Frontal cortex (tissue), 3 donors: ENCODE measurements at regions not wholly inside any gene's neighbourhood (a gene's known extent, or its start where the extent isn't known, plus 50 kb on each side); places are given as distances from the start of the nearest gene placed in this dataset.

ENCODE experiments used
- DNase-seq, 2 donors: peaks; one replicate each; pipeline ENCODE4 v3.0.0; 2012; ENCODE audit warnings: low spot score in 2 of 2
- FAIRE-seq: peaks from 2 replicates; lab custom pipeline; 2012; peaks lifted over from hg19 to GRCh38; lab: Jason Lieb, UNC
- donor health status: control.
- donor health status: control.
- donor health status: control.

DNA sequence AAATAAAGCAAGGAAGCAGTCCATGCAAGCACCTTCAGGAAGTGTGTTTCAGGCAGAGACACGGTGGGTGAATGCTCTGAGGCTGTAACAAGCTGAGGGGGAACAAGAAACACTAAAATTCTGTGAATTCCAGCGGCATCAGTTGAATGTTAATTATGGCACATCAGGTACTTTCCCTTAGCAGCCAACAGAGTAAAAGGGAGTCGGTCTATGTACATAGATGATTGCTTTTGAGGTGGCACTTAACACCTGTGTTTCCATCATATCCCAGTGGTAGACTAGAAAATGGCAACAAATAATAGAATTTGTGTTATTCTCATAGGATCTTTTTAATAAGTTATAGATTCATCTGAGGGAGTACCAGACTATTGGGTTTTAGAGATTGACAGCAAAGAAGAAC lies 481.0 kb upstream of the KLF6 start:
- no peak for DNase-seq

GRCh38 chr10:4264209-4264865 lies 479.3 kb upstream of the KLF6 start:
- DNase-seq (no peak), FAIRE-seq (no peak)

More for the DNA sequence above, 481.0 kb upstream of the KLF6 start:
- FAIRE-seq = no peak

- FAIRE-seq (no peak), DNase-seq (no peak)
Measured at GRCh38 chr10:4263601-4263921, 478.6 kb upstream of the KLF6 start.

DNA sequence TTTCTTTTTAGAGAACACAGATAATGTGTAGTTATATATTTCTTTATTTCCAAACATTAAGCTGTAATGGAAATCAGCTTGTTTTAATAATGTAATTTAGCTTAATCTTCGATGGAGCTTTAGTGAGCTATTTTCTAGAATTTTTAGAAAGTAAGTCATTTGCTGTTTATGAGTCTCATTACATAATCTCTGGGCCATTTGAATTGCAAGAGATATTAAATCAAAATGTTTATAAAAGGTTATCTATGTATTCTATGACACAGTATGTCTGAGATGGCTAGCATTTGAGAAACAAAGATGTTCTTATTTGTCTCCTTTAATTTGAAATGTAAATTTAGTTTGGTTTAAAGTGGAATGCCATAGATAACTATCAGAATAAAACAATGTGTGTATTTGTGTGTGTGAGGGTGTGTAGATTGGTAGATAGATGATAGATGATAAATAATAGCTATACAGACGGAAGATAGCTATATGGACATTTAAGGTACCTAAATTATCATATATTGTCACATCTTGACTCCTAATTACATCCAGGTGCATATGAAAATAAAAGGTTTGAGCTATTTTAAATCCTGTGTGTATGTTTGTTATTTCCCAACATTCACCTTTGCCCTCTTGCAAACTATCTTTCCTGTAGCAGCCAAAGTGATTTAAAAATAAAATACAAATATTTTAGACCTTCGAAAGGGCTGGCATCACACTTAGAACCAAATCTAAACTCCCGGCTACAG lies 478.0 kb upstream of the KLF6 start:
- no peak for DNase-seq
- FAIRE-seq = no peak

GRCh38 chr10:4262449-4262848 lies 477.4 kb upstream of the KLF6 start:
- no peak for DNase-seq
- FAIRE-seq = no peak

GRCh38 chr10:4260483-4261124 lies 475.6 kb upstream of the KLF6 start:
- DNase-seq (no peak), FAIRE-seq (no peak)

GRCh38 chr10:4257939-4258465 lies 473.0 kb upstream of the KLF6 start:
- no peak for FAIRE-seq
- no peak for DNase-seq

GRCh38 chr10:4256971-4257370 lies 472.0 kb upstream of the KLF6 start:
- no peak for DNase-seq
- FAIRE-seq = no peak

GRCh38 chr10:4255751-4256150 lies 470.7 kb upstream of the KLF6 start:
- FAIRE-seq (no peak), DNase-seq (no peak)

DNA sequence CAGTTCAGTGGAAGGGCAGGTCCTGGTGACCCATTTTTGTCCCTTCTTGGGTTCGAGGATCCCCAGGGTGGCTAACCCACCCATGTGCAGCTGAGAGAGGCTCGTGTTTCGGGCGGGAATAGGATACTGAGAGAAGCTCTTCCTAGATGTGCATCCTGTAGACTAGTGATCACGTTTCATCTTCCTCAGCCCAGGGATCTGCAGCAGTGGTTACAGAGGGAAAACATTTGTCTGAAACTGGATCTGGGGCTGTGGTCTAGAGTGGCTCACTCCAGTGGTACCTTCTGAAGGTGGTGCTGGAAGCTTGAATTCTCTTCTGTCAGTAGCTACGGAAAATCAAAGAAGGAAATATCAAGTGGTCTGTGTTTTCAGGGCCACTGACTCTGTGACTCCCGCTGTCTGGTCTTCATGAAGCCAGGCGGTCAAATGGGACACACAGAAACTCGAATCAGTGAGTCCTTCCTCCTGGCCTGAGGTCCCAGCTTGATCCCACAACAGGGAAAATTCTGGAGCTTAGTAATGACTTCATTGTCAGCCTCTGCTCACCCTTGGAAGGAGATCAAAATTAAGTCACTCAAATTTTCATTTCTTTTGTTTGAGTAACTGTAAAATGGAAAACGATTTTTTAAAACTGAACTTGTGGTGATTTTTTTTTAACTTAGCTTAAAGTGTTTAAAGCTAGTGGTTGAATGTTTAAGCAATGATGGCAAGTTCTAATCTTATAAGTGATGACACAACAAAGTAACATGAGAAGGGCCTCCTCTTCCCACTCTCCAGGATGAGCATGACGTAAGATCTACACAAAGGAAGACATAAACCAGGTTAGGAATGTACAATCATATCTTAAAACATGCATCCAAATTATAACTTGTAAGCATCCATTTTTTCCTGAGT lies 469.3 kb upstream of the KLF6 start:
- DNase-seq = no peak
- no peak for FAIRE-seq

GRCh38 chr10:4252701-4253100 lies 467.7 kb upstream of the KLF6 start:
- no peak for FAIRE-seq
- DNase-seq = no peak

DNA sequence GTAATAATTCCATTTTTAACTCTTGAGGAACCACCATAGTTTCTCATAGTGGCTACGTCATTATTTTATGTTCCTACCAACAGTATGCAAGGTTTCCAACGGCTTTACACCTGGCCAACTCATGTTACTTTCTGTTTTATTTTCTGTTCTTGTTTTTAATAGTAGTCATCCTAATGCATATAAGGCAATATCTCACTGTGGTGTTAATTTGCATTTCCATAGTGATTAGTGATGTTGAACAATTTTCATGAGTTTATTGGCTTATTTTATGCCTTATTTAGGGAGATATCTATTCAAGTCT lies 465.5 kb upstream of the KLF6 start:
- FAIRE-seq (no peak), DNase-seq (no peak)

- DNase-seq (no peak), FAIRE-seq (no peak)
Measured at GRCh38 chr10:4249841-4250586, 465.0 kb upstream of the KLF6 start.

DNA sequence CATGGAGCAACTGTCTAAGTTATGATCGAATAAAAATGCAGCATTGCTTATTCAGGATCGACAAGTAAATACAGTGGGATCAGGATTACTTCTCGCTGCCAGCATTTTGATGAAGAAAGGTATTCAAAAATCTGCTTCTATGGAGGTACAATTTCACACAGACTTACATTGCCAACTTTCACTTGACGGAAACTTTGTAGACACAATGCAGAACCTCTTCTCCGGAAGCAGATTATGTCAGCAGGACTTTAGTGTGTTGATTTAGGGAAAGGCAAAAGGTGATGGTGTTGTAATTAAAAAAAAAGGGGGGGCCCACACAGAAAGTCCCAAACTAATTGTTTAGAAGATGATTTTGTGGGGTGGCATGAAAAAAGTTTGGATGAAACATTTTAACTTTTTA lies 462.4 kb upstream of the KLF6 start:
- no peak for DNase-seq
- FAIRE-seq = no peak

- DNase-seq (no peak), FAIRE-seq (no peak)
Measured at GRCh38 chr10:4246881-4247358, 461.9 kb upstream of the KLF6 start.

DNA sequence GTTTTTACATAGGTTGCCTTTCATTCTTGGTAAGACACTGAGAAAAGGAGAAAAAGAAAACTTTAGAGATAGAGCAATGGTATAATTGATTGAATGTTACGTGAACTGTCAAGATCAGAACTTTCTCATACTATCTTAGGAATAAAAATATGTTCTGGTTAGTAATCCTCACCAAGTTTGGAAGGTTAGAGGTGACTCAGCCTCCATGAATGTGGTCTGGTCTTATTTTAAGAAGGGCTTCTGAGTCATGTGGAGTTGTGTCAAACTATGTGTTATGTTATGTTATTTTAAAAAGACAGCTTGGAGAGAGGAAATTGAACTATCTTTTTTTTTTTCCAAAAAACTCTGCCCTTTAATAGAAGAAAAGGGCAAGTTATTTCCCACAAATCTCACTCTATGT lies 458.6 kb upstream of the KLF6 start:
- FAIRE-seq = no peak
- DNase-seq = no peak

DNA sequence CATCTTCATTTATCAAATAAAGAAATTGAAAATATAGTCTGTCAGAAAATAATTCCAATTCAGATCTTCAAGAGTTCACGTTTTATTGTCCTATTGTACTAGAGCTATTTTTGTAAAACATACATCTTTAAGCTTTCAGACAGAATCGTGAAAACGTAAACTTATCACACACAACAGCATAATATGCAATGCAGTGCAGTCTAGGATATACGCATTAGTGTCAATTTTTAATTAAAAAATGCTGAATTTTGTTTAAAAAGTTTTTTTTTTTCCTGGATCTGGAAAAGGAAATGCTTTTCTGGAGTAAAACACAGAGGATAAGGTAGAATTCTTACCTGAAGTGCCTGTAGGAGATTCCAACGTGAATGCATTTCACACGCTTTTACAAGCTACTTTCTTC lies 458.2 kb upstream of the KLF6 start:
- no peak for DNase-seq
- FAIRE-seq = no peak

- no peak for FAIRE-seq
Measured at GRCh38 chr10:4242561-4243035, 457.6 kb upstream of the KLF6 start.

DNA sequence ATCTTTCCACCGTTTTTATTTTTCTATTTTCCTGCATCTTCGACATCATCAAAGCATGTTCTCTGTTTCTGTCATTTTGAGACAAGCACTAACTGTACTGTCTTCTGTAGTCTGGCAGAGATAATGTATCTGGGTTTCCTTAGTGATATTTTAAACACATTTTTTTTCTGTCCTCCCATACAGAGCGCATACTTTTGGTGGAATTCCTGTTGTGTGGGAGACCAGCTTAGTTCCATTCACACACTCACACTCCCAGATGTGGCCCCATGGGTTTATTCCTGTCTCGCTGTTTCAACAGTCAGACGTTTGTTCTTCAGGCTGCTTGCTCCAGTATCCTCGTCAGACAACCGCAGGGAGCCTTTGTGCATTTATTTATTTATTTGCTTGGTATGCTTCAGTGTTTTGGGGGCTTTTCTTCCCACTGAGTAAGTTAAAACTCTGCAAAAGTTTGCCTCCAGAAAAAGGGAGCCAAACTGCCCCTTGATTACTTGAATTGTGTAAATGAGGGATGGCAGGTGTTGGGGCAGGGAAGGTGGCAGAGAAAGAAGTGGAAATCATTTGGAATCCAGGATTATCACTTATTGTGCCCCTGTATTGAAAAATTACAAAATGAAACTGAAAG lies 456.8 kb upstream of the KLF6 start:
- no peak for FAIRE-seq
- no peak for DNase-seq

More at GRCh38 chr10:4242561-4243035, 457.6 kb upstream of the KLF6 start:
- no peak for DNase-seq
